Thyroid gland (tissue), 4 donors: ENCODE measurements at regions not wholly inside any gene's neighbourhood (a gene's known extent, or its start where the extent isn't known, plus 50 kb on each side); places are given as distances from the start of the nearest gene placed in this dataset.

ENCODE experiments used
- CTCF ChIP-seq, 6 experiments: fragments of 200-600 bp in 3 of 6; fragments of 450-650 bp in 3 of 6; sonication (generic) in 3 of 6; IDR thresholded peaks; one replicate each; pipeline ENCODE4 v1.5.1; 2016 to 2019; ENCODE audit warnings: antibody characterized with exemption in 6 of 6, mild to moderate bottlenecking in 2 of 6, inconsistent platforms in 1 of 6, moderate library complexity in 1 of 6
- POLR2A ChIP-seq, 2 donors: fragments of 450-650 bp; IDR thresholded peaks; one replicate each; pipeline ENCODE4 v1.6.1; 2017; ENCODE audit warnings: antibody characterized with exemption in 2 of 2, mild to moderate bottlenecking in 2 of 2, moderate library complexity in 1 of 2

GRCh38 chr10:123367195-123367594 lies 213.0 kb downstream of the BUB3 start:
- TF ChIP-seq CTCF (IDR thresholded peaks at IDR 0.05) (no peak), POLR2A (IDR thresholded peaks at IDR 0.05) (no peak)
